IPS DF 19.7 (cell line): ENCODE measurements at regions not wholly inside any gene's neighbourhood (a gene's known extent, or its start where the extent isn't known, plus 50 kb on each side); places are given as distances from the start of the nearest gene placed in this dataset.
A peak's percentile ranks its signal among the peaks of the same experiment; 100 is the strongest.
"Not testable (repeated sequence)": the region's sequence is repeated elsewhere in the genome, so short reads cannot be mapped to it uniquely, and the experiment has no call there.

Experiments
- DNase-seq: peaks from one replicate; pipeline ENCODE4 v3.0.0-alpha.2; 2013; ENCODE audit warnings: low read depth, low spot score

- DNase-seq, result no peak
These were observed 297.4 kb upstream of the SFSWAP start for GRCh38 chr12:131413471-131413870.

DNA sequence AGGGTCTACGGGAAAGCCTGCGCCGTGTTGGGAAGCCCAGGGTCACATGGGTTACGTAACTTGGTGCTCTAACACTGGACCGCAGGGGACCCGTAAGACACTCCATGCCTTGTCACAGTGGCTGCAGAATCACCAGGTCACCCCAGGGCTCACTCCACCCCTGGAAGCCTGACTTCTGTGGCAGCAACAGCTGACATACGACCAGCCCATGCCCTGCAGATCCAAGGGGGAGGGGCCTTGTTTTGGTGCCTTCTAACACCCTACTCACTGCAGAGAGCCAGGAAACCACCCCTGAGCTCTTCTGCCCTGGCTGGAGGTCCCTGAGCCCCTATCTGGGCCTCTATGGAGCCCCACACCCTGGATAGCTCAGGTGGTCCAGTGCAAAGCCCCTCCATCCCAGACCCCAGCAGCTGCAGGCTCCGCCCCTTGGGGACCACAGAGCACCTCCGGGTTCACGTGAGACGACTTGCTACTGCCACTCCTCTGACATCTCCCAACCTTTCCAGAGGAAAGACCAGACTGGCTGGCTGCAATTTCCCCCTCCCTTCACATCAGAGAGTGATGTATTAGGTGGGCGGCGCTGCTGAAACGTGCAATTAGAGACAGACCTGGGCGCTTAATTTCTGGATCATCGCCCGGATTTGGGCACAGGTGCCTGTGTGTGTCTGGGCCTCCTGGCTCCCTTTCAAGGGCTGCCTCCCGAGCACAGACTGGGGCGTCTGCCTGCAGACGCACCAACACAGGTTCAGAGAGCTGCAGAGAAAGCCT is 296.6 kb upstream of the SFSWAP start:
- not testable (repeated sequence) for DNase-seq

GRCh38 chr12:131415781-131416180 is 295.1 kb upstream of the SFSWAP start:
- peak; percentile 15 for DNase-seq

DNA sequence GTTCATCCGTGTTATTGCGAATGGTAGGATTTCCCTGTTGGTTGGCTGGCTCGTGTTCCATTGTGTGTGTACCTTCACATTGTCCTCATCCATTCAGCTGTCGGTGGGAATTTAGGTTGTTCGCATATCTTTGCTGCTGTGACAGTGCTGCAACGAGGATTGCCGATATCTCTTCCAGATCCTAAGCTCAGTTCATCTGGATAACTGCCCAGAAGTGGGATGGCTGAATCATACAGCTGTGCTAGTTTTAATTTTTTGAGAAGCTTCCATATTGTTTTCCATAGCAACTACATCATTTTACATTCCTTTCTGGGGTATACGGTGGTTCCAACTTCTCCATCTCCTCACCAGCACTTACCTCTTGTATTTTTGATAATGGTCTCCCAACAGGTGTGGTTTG is 292.8 kb upstream of the SFSWAP start:
- DNase-seq, result no peak

- no peak for DNase-seq
These were observed 292.0 kb upstream of the SFSWAP start for GRCh38 chr12:131418884-131419283.

GRCh38 chr12:131420867-131421447 is 289.9 kb upstream of the SFSWAP start:
- no peak for DNase-seq

GRCh38 chr12:131421509-131422186 is 289.2 kb upstream of the SFSWAP start:
- no peak for DNase-seq

GRCh38 chr12:131422187-131422520 is 288.7 kb upstream of the SFSWAP start:
- no peak for DNase-seq

- no peak for DNase-seq
These were observed 288.1 kb upstream of the SFSWAP start for GRCh38 chr12:131422744-131423143.

GRCh38 chr12:131424270-131424669 is 286.6 kb upstream of the SFSWAP start:
- no peak for DNase-seq

DNA sequence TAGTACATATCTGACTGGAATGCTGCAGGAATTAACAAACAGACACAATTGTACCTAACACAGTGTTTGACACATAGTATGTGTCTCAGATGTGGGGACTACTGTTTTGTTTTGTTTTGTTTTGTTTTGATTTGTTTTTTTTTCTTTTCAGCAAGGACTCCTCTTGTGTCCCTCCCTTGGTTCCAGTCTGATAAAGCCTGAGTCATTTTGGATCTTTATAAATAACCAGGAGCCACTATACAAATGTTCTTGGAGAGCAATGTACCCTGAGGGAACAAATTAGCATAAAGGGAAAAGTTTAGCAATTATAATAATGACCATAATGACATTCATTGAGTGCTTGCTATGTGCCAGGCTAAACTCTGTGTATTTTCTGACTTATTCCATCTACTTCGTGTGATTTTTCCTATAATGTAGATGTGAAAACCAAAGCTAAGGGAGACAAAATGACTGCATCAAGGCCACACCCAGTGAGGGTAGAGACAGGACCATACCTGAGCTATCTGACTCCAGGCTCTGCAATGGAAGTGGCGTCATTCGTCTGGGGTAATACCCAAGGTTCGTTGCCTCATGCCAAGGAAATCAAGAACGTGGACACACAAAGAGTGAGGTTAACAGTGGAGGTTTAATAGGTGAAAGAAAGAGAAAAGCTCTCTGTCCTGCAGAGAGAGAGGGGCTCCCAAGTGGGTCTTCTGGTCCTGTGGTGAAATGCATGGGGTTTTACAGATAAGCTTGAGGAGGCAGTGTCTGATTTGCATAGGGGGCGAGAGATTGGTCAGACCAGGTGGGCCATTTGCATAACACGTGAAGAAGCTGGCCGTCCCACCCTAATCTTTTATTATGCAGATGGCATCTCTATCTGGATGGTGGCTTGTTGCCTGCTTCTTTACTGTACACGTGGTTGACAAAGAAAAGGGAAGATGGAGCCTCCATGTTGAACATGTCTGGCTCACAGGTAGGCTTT is 285.5 kb upstream of the SFSWAP start:
- no peak for DNase-seq

DNA sequence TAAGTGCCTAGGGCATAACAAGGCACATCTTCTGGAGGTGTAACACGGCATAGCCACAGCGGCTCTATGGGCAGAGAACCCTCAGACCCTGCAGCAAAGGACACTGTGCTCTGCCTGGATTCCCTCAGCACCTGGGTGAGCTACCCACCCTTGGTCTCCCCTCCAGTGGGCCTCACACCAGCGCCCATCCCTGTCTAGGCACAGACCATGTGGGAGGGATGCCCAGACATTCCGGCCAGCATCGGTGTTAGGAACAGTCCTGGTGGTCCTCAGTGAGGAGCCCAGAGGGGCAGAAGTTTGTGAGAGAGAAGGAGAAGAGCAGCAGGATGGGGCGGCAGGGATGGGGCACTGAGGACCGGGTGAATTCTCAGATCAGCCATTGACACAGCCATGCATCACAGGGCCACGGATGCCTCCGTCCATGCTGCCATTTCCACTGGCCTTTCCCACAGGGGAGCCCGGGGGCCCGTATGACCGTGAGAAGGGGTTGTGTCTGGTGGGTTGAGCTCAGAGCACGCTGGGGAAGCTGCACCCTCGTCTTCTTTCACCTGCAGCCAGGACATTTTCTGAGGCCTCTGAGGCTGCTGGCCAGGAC is 282.7 kb upstream of the SFSWAP start:
- DNase-seq, result no peak

DNA sequence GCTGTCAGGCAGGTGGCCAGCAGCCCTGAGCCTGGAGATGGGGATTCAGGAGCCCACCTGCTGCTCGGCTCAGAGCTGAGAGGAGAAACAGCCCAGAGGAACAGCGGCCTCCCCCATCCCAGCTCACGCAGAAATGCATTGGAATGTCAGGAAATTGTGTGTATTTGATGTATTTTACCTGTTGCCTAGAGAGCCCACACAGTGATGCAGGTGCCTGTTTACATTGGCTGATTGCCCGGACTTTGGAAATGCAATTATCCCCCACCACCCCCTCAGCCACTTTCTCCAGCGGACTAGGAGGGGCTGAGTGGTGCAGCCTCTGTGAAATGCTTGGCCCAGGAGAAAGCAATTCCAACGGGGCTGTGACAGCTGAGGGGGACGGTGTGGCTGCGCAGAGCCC is 281.7 kb upstream of the SFSWAP start:
- DNase-seq, result not testable (repeated sequence)

- DNase-seq, result not testable (repeated sequence)
These were observed 281.2 kb upstream of the SFSWAP start for GRCh38 chr12:131429697-131430096.

DNA sequence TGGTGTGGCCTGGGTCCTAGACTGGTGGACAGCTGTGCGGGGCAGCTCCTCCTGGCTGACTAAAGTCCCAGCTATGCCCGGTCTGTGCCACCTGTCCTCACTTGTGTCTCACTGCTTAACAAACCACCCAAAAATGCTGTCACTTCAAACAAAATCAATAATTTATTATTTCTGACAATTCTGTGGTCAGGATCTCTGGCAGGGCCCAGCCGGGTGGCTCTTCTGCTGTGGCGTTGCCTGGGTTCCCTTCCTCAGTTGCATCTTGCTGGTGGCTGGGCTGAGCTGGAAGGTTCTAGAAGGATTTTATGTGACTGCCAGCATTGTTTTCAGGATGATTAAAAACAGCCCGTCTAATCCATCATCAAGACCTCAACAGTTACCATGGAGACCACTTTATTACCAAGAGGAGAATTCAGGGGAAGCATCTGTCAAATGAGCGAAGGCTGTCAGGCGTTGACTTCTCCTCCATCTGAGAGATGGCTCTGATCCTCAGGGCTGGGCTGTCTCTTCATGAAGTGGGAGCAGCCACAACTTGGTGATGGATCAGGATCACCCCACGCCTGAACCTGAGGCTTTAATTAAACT is 280.6 kb upstream of the SFSWAP start:
- DNase-seq, result no peak

DNA sequence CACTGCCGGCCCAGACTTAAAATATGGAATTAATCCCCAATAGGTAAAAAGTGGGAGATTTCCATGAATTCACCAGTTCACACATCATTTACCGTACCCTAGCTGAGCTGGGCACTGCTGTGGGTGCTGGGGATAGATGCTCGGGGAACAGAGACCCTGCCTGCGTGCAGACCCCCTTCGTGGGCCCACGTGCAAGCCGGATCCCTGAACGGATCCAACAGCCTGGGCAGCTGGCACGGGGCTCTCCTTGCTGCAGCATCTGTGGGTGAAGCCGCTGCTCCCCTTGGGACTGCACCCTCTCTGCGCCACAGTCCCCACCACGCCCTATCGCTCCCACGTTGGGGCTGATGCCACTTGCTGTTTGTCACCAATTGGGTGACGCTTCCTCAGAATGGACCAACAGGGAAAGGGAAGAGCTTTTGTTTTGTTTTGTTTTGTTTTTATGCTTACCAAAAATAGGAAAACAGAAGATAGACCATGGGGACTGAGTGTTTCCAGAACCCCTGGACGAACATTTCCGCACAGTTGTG is 279.7 kb upstream of the SFSWAP start:
- DNase-seq, result not testable (repeated sequence)

GRCh38 chr12:131432532-131433260 is 278.2 kb upstream of the SFSWAP start:
- no peak for DNase-seq

GRCh38 chr12:131434208-131435125 is 276.4 kb upstream of the SFSWAP start:
- DNase-seq, result no peak
